Keratinocyte (primary cell): ENCODE measurements at regions not wholly inside any gene's neighbourhood (a gene's known extent, or its start where the extent isn't known, plus 50 kb on each side); places are given as distances from the start of the nearest gene placed in this dataset.

ENCODE experiments used
- CTCF ChIP-seq, 3 experiments: IDR thresholded peaks in 1 of 3; conservative IDR thresholded peaks in 1 of 3; optimal IDR thresholded peaks in 1 of 3; 2 replicates in 2 of 3; 3 replicates in 1 of 3; pipeline versions ENCODE3 to v1.5.1; 2011; ENCODE audit warnings: low read length in 3 of 3, mild to moderate bottlenecking in 3 of 3, moderate library complexity in 2 of 3, control low read depth in 1 of 3, inconsistent platforms in 1 of 3; ENCODE audit not compliant: insufficient read depth in 2 of 3; ENCODE audit errors: extremely low read depth in 1 of 3
- EZH2 ChIP-seq: IDR thresholded peaks from one replicate; pipeline ENCODE4 v1.6.1; 2012; ENCODE audit warnings: inconsistent platforms, mild to moderate bottlenecking, low read length, moderate library complexity

GRCh38 chr17:68662037-68662432 is 60.9 kb upstream of the FAM20A start:
- TF ChIP-seq CTCF (optimal IDR thresholded peaks at IDR 0.05 in 1 of 3, IDR thresholded peaks at IDR 0.05 in 1 of 3, conservative IDR thresholded peaks at IDR 0.05 in 1 of 3; ENCODE audit: extremely low read depth in 1 of 3, insufficient read depth in 2 of 3, low read length in 3 of 3) (no peak), EZH2 (no peak)
